ENCODE measurements at regions not wholly inside any gene's neighbourhood (a gene's known extent, or its start where the extent isn't known, plus 50 kb on each side); places are given as distances from the start of the nearest gene placed in this dataset.

- peak in 1 of 3 experiments; percentile 29 for TF ChIP-seq CTCF (IDR thresholded peaks at IDR 0.05)
- TF ChIP-seq POLR2A (IDR thresholded peaks at IDR 0.05): no peak
Measured at GRCh38 chr2:139790807-139791752, 1010.9 kb upstream of the NXPH2 start.

All from testis (tissue), 2 donors.